ENCODE measurements at regions not wholly inside any gene's neighbourhood (a gene's known extent, or its start where the extent isn't known, plus 50 kb on each side); places are given as distances from the start of the nearest gene placed in this dataset.
A peak's percentile ranks its signal among the peaks of the same experiment; 100 is the strongest.
"Not testable (repeated sequence)": the region's sequence is repeated elsewhere in the genome, so short reads cannot be mapped to it uniquely, and the experiment has no call there.

DNA sequence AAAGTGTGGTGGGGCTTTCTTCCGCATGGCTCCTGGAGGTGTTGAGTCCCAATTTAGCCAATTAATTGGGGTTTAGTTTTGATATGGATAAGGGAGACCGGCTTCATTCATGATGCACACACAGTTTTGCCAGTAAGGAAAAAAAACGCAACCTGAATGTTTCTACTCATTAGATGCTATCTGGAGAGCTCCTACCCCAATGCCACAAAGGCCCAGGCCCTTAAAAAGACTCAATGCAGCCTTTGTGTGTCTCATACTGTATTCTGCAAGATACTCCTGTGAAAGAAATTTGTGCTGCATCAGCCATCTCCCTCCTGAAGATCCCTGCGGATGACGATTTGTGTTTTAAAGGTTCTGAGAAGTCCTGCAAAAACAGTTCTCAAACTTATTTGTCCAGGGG lies 2754.2 kb downstream of the RPIA start:
- H3K9me3 ChIP-seq (replicated peaks in 1 of 2; ENCODE audit: control insufficient read depth in 1 of 2, insufficient read depth in 1 of 2, low read length in 2 of 2), result peaks cover 12 to 14% of the 10 kb centered on the region in 2 donors
- H3K27me3 Mint-ChIP-seq (ENCODE audit: low read depth in 3 of 3), result peaks cover 23 to 30% (median 27%) of the 10 kb centered on the region in 3 donors
- H3K4me1 ChIP-seq (ENCODE audit: control insufficient read depth in 1 of 2, insufficient read depth in 2 of 2, low read length in 2 of 2); intact Hi-C loops (cut with micrococcal nuclease); H3K4me3 Mint-ChIP-seq; H3K36me3 Mint-ChIP-seq; H3K9ac ChIP-seq (ENCODE audit: insufficient read depth, low read length, poor library complexity, severe bottlenecking); H3K36me3 ChIP-seq (replicated peaks in 1 of 2; ENCODE audit: control insufficient read depth in 1 of 2, insufficient read depth in 2 of 2, low read length in 2 of 2); H3K27ac Mint-ChIP-seq; H4K20me1 ChIP-seq (ENCODE audit: insufficient read depth, low read length); H3K79me2 ChIP-seq (ENCODE audit: insufficient read depth, low read length); H3K4me1 Mint-ChIP-seq; H3K4me2 ChIP-seq (replicated peaks; ENCODE audit: extremely low read depth, low read length, poor library complexity, severe bottlenecking); H3K4me3 ChIP-seq (replicated peaks in 1 of 3; ENCODE audit: low read depth in 2 of 3, low read length in 3 of 3); H2AFZ ChIP-seq (ENCODE audit: insufficient read depth, low read depth, low read length, poor library complexity, severe bottlenecking); H3K27ac ChIP-seq (ENCODE audit: low read depth in 1 of 2, low read length in 2 of 2); DNase-seq: not testable (repeated sequence)
- peaks cover 11 to 29% (median 27%) of the 10 kb centered on the region in 7 donors for H3K9me3 Mint-ChIP-seq
- WGBS (ENCODE audit: insufficient coverage), result 60% methylated on average over 1 of the region's 5 CpGs
- peaks cover 17 to 27% of the 10 kb centered on the region in 2 donors for H3K27me3 ChIP-seq (ENCODE audit: control insufficient read depth in 2 of 2, insufficient read depth in 2 of 2, low read length in 2 of 2)

DNA sequence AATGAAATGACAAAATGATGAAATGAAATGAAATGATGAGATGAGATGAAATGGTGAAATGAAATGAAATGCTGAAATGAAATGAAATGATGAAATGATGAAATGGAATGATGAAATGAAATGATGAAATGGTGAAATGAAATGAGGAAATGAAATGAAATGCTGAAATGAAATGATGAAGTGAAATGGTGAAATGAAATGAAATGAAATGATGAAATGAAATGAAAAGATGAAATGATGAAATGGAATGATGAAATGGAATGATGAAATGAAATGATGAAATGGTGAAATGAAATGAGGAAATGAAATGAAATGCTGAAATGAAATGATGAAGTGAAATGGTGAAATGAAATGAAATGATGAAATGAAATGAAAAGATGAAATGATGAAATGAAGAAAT lies 2755.0 kb downstream of the RPIA start:
- not testable (repeated sequence) for H3K27ac ChIP-seq (ENCODE audit: low read depth in 1 of 2, low read length in 2 of 2); H3K36me3 ChIP-seq (replicated peaks in 1 of 2; ENCODE audit: control insufficient read depth in 1 of 2, insufficient read depth in 2 of 2, low read length in 2 of 2)
- H3K9me3 Mint-ChIP-seq, result peaks cover 11 to 29% (median 28%) of the 10 kb centered on the region in 7 donors

DNA sequence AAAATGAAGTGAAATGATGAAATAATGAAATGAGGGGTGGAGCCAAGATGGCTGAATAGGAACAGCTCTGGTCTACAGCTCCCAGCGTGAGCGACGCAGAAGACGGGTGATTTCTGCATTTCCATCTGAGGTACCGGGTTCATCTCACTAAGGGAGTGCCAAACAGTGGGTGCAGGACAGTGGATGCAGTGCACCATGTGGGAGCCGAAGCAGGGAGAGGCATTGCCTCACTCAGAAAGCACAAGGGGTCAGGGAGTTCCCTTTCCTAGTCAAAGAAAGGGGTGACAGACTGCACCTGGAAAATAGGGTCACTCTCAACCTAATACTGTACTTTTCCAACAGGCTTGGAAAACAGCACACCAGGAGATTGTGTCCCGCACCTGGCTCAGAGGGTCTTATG lies 2755.4 kb downstream of the RPIA start:
- H3K4me3 ChIP-seq (replicated peaks in 1 of 3; ENCODE audit: low read depth in 2 of 3, low read length in 3 of 3); DNase-seq; H3K36me3 Mint-ChIP-seq; H3K36me3 ChIP-seq (replicated peaks in 1 of 2; ENCODE audit: control insufficient read depth in 1 of 2, insufficient read depth in 2 of 2, low read length in 2 of 2); H4K20me1 ChIP-seq (ENCODE audit: insufficient read depth, low read length); H3K27ac Mint-ChIP-seq; H3K9ac ChIP-seq (ENCODE audit: insufficient read depth, low read length, poor library complexity, severe bottlenecking); H3K4me2 ChIP-seq (replicated peaks; ENCODE audit: extremely low read depth, low read length, poor library complexity, severe bottlenecking); H2AFZ ChIP-seq (ENCODE audit: insufficient read depth, low read depth, low read length, poor library complexity, severe bottlenecking); H3K27ac ChIP-seq (ENCODE audit: low read depth in 1 of 2, low read length in 2 of 2); H3K4me1 ChIP-seq (ENCODE audit: control insufficient read depth in 1 of 2, insufficient read depth in 2 of 2, low read length in 2 of 2); H3K4me3 Mint-ChIP-seq; H3K79me2 ChIP-seq (ENCODE audit: insufficient read depth, low read length); intact Hi-C loops (cut with micrococcal nuclease); H3K4me1 Mint-ChIP-seq: not testable (repeated sequence)
- 93% methylated on average over 6 of the region's 7 CpGs for WGBS (ENCODE audit: insufficient coverage)
- Mint-ChIP-seq H3K27me3 (ENCODE audit: low read depth in 3 of 3) (peaks cover 19 to 28% (median 23%) of the 10 kb centered on the region in 3 donors), H3K9me3 (peaks cover 11 to 28% (median 26%) of the 10 kb centered on the region in 7 donors)
- peaks cover 17 to 26% of the 10 kb centered on the region in 2 donors for H3K27me3 ChIP-seq (ENCODE audit: control insufficient read depth in 2 of 2, insufficient read depth in 2 of 2, low read length in 2 of 2)
- H3K9me3 ChIP-seq (replicated peaks in 1 of 2; ENCODE audit: control insufficient read depth in 1 of 2, insufficient read depth in 1 of 2, low read length in 2 of 2), result peaks cover 12 to 14% of the 10 kb centered on the region in 2 donors

More for the DNA sequence above, 2755.0 kb downstream of the RPIA start:
- H3K9ac ChIP-seq (ENCODE audit: insufficient read depth, low read length, poor library complexity, severe bottlenecking); H2AFZ ChIP-seq (ENCODE audit: insufficient read depth, low read depth, low read length, poor library complexity, severe bottlenecking); DNase-seq; H3K27ac Mint-ChIP-seq; H4K20me1 ChIP-seq (ENCODE audit: insufficient read depth, low read length); H3K4me3 ChIP-seq (replicated peaks in 1 of 3; ENCODE audit: low read depth in 2 of 3, low read length in 3 of 3); H3K36me3 Mint-ChIP-seq; H3K4me2 ChIP-seq (replicated peaks; ENCODE audit: extremely low read depth, low read length, poor library complexity, severe bottlenecking); H3K4me1 Mint-ChIP-seq; intact Hi-C loops (cut with micrococcal nuclease); H3K79me2 ChIP-seq (ENCODE audit: insufficient read depth, low read length); H3K4me1 ChIP-seq (ENCODE audit: control insufficient read depth in 1 of 2, insufficient read depth in 2 of 2, low read length in 2 of 2): not testable (repeated sequence)
- Mint-ChIP-seq H3K27me3 (ENCODE audit: low read depth in 3 of 3) (peaks cover 21 to 30% (median 25%) of the 10 kb centered on the region in 3 donors), H3K4me3 (peak overlapping the region in 1 of 2 donors; percentile 0)
- H3K27me3 ChIP-seq (ENCODE audit: control insufficient read depth in 2 of 2, insufficient read depth in 2 of 2, low read length in 2 of 2), result peaks cover 17 to 27% of the 10 kb centered on the region in 2 donors
- peaks cover 12 to 14% of the 10 kb centered on the region in 2 donors for H3K9me3 ChIP-seq (replicated peaks in 1 of 2; ENCODE audit: control insufficient read depth in 1 of 2, insufficient read depth in 1 of 2, low read length in 2 of 2)

GRCh38 chr2:91447508-91447907 lies 2756.0 kb downstream of the RPIA start:
- Histone ChIP-seq H3K9me3 (replicated peaks in 1 of 2; ENCODE audit: control insufficient read depth in 1 of 2, insufficient read depth in 1 of 2, low read length in 2 of 2) (peaks cover 9 to 14% of the 10 kb centered on the region in 2 donors), H3K27me3 (ENCODE audit: control insufficient read depth in 2 of 2, insufficient read depth in 2 of 2, low read length in 2 of 2) (peaks cover 13 to 20% of the 10 kb centered on the region in 2 donors)
- H3K79me2 ChIP-seq (ENCODE audit: insufficient read depth, low read length); H3K36me3 Mint-ChIP-seq; DNase-seq; H3K36me3 ChIP-seq (replicated peaks in 1 of 2; ENCODE audit: control insufficient read depth in 1 of 2, insufficient read depth in 2 of 2, low read length in 2 of 2); H3K4me2 ChIP-seq (replicated peaks; ENCODE audit: extremely low read depth, low read length, poor library complexity, severe bottlenecking); H4K20me1 ChIP-seq (ENCODE audit: insufficient read depth, low read length); H3K4me1 ChIP-seq (ENCODE audit: control insufficient read depth in 1 of 2, insufficient read depth in 2 of 2, low read length in 2 of 2); H3K27ac Mint-ChIP-seq; H3K4me1 Mint-ChIP-seq; intact Hi-C loops (cut with micrococcal nuclease); H3K27ac ChIP-seq (ENCODE audit: low read depth in 1 of 2, low read length in 2 of 2); H3K9ac ChIP-seq (ENCODE audit: insufficient read depth, low read length, poor library complexity, severe bottlenecking); H3K4me3 ChIP-seq (replicated peaks in 1 of 3; ENCODE audit: low read depth in 2 of 3, low read length in 3 of 3); H3K4me3 Mint-ChIP-seq; H2AFZ ChIP-seq (ENCODE audit: insufficient read depth, low read depth, low read length, poor library complexity, severe bottlenecking): not testable (repeated sequence)
- H3K9me3 Mint-ChIP-seq, result peaks cover 11 to 24% (median 22%) of the 10 kb centered on the region in 7 donors
- peaks cover 13 to 24% (median 17%) of the 10 kb centered on the region in 3 donors for H3K27me3 Mint-ChIP-seq (ENCODE audit: low read depth in 3 of 3)
- WGBS (ENCODE audit: insufficient coverage), result 80% methylated on average over 2 of the region's 8 CpGs
